ENCODE measurements at regions not wholly inside any gene's neighbourhood (a gene's known extent, or its start where the extent isn't known, plus 50 kb on each side); places are given as distances from the start of the nearest gene placed in this dataset.

DNA sequence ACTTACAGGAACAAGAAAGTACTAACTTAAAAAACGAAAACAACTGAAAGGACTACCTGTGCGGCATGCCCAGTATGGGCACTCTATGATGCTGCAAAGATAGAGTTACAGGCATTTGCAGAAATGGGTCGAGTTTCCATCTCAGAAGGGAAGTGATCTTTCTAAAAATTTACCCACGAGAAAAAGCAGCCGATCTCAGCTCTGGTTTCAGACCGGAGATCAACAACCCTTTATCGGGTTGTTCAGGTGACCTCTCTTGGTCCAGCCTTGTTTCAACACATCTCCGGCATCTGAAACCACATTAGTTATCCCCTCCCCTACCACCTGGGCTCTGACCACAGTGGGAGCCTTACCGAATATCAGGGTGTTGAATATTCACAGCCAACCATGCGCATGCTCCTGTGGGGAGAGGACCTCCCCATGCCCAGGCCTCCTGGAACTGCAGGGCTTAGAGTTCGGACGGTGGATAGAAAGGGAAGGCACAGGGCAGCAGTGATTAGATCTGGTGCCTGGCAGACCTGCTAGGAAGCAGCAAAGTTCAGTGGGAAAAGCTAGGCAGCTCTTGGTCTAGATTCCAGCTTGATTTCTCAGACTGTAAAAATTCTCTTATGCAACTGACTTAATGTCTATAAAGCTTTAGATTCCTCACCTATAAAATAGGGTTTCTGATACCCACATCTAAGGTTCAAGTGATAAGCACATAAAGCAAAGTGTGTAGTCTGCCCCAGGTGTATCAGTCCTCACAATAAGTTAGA is 906.0 kb downstream of the VRK1 start:
- TF ChIP-seq, protein P1, sequence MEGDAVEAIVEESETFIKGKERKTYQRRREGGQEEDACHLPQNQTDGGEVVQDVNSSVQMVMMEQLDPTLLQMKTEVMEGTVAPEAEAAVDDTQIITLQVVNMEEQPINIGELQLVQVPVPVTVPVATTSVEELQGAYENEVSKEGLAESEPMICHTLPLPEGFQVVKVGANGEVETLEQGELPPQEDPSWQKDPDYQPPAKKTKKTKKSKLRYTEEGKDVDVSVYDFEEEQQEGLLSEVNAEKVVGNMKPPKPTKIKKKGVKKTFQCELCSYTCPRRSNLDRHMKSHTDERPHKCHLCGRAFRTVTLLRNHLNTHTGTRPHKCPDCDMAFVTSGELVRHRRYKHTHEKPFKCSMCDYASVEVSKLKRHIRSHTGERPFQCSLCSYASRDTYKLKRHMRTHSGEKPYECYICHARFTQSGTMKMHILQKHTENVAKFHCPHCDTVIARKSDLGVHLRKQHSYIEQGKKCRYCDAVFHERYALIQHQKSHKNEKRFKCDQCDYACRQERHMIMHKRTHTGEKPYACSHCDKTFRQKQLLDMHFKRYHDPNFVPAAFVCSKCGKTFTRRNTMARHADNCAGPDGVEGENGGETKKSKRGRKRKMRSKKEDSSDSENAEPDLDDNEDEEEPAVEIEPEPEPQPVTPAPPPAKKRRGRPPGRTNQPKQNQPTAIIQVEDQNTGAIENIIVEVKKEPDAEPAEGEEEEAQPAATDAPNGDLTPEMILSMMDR (IDR thresholded peaks at IDR 0.05; ENCODE audit: insufficient read depth, low read length, missing control alignments), result no peak
- no peak overlapping the region for H3K4me3 ChIP-seq (ENCODE audit: low read depth, low read length)
- ChIA-PET CTCF (no interaction called here), POLR2A (no interaction called here)
- DNase-seq (ENCODE audit: low read depth, low spot score), result no peak

DNA sequence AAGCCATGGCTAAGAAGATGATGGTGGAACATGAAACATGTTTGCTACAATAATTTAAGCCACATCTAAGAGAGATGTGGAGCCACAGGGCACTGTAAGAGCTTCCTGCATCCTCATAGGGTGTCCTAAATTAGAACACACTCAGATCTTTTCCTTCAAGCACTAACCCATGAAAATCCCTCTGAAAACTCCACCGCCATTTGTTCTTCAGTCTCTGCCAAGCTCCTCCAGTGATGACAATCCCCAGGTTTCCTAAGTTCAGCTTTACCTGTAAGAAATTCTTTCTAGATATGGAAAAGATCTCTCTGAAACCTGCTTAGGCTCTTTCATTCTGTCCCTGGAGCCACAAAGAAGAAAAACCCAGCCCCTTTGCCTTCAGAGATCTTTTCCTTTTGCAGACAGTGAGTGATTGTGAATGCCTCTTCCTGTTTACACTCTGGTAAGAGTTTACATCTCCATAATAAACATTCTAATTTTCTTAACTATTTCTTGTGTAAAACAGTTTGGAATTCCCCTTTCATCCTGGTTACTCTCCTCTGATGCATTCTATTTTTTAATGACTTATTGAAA is 907.2 kb downstream of the VRK1 start:
- ChIA-PET CTCF (no interaction called here), POLR2A (no interaction called here)
- TF ChIP-seq, protein P1 (IDR thresholded peaks at IDR 0.05; ENCODE audit: insufficient read depth, low read length, missing control alignments), result no peak
- no peak for DNase-seq (ENCODE audit: low read depth, low spot score)
- H3K4me3 ChIP-seq (ENCODE audit: low read depth, low read length), result no peak overlapping the region

DNA sequence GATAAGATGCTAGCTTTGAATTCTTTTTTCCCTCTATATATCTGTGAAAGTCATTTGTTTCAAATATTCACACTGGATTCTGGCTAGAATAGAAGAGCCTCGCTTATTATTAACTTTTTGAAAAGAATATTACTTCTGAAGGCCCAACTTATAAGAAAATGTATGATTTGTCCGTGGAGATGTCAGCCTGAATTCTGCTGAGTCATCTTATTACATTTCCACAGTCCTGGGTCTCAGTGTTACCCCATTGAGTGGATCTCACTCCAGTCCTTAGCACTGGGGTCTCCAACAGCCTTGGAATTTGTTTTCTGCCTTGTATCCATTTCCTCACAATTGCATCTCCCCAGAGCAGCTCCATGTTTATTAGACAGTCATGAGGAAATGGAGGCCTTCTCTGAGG is 907.9 kb downstream of the VRK1 start:
- CTCF ChIA-PET, result no interaction called here
- TF ChIP-seq, protein P1 (IDR thresholded peaks at IDR 0.05; ENCODE audit: insufficient read depth, low read length, missing control alignments), result no peak
- no peak for DNase-seq (ENCODE audit: low read depth, low spot score)
- POLR2A ChIA-PET, result no interaction called here
- no peak overlapping the region for H3K4me3 ChIP-seq (ENCODE audit: low read depth, low read length)

DNA sequence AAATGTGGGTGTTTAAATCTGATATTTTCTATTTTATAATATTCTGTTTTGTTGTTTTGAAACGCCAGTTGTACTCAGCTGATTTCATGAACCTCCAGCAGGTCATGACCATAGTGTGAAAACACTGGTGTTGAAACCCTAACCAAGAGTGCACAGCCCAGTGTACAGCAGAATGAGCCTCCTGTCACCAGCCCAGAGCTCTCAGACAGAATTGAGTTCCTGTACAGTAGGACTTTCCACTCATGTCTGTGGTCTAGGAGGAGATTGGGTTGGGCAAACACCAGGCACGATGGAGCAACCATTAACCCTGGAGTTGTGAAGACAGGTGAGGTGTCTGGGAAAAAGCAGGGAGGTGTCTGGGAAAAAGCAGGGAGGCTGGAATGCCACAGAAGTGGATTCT is 908.8 kb downstream of the VRK1 start:
- CTCF ChIA-PET, result no interaction called here
- no peak for DNase-seq (ENCODE audit: low read depth, low spot score)
- no peak overlapping the region for H3K4me3 ChIP-seq (ENCODE audit: low read depth, low read length)
- POLR2A ChIA-PET, result no interaction called here
- TF ChIP-seq, protein P1 (IDR thresholded peaks at IDR 0.05; ENCODE audit: insufficient read depth, low read length, missing control alignments), result no peak

DNA sequence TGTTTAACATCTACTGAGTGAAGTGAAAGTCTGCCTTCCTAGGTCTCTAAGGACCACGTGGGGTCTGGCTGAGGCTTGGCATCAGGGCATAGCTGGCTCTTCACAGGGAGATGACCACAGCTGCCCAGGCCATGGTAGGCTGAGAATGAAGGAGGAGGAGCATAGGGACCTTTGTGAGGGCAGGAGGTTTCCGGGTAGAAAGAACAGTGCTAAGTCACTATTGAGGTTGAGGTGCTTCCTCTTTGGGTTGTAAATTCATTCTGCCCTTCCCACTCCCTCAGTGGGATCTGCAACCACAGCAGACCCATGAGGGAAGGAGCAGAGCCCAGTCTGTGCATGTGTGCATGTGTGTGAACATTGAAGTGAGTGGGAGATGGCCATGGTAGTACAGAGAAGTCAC is 909.6 kb downstream of the VRK1 start:
- CTCF ChIA-PET, result no interaction called here
- TF ChIP-seq, protein P1 (IDR thresholded peaks at IDR 0.05; ENCODE audit: insufficient read depth, low read length, missing control alignments), result no peak
- POLR2A ChIA-PET, result no interaction called here

DNA sequence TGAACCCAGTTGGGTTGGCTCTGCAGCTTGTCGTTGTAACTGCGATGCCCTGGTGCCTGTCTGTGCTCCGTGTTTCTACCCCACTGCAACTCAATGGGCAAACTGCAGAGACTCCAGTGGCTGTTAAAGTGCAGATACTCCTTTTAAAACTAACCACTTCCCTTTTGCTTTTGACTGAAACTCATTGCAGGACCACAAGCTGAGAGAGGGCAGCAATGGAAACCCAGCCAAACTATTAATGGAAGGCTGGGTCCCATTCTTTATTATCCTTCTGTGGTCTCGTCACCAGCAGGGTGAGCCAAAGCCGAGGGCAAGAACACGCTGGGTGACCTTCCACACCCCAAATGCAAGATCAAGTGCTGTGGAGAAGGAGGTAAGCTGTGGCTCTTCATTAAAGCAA is 910.4 kb downstream of the VRK1 start:
- ChIA-PET CTCF (no interaction called here), POLR2A (no interaction called here)
- DNase-seq (ENCODE audit: low read depth, low spot score), result no peak
- TF ChIP-seq, protein P1 (IDR thresholded peaks at IDR 0.05; ENCODE audit: insufficient read depth, low read length, missing control alignments), result no peak
- no peak overlapping the region for H3K4me3 ChIP-seq (ENCODE audit: low read depth, low read length)

More for the DNA sequence above, 909.6 kb downstream of the VRK1 start:
- no peak overlapping the region for H3K4me3 ChIP-seq (ENCODE audit: low read depth, low read length)
- DNase-seq (ENCODE audit: low read depth, low spot score), result no peak

Measured in AG04449 (cell line).